Prostate gland (tissue), 2 donors: ENCODE measurements at regions not wholly inside any gene's neighbourhood (a gene's known extent, or its start where the extent isn't known, plus 50 kb on each side); places are given as distances from the start of the nearest gene placed in this dataset.
"Not testable (repeated sequence)": the region's sequence is repeated elsewhere in the genome, so short reads cannot be mapped to it uniquely, and the experiment has no call there.

ENCODE experiments used
- DNase-seq: peaks from one replicate; pipeline ENCODE4 v3.0.0-alpha.2; 2019; ENCODE audit warnings: low spot score
- H3K27ac ChIP-seq, 2 donors: fragments of 200-600 bp; sonication (generic); 2 replicates each; pipeline ENCODE4 v1.5.1; 2017 to 2019
- H3K27me3 ChIP-seq: fragments of 200-600 bp; sonication (generic); replicated peaks from 2 replicates; pipeline ENCODE4 v1.5.1; 2019; ENCODE audit not compliant: insufficient read depth
- H3K36me3 ChIP-seq, 2 donors: fragments of 200-600 bp; sonication (generic); 1 replicate in 1 of 2; 2 replicates in 1 of 2; pipeline versions ENCODE4 v1.5.1 to v1.8.1; 2017 to 2019
- H3K4me1 ChIP-seq: fragments of 200-600 bp; sonication (generic); replicated peaks from 2 replicates; pipeline ENCODE4 v1.5.1; 2019
- H3K4me3 ChIP-seq, 2 donors: fragments of 200-600 bp; sonication (generic); 2 replicates each; pipeline ENCODE4 v1.5.1; 2017 to 2019
- H3K9me3 ChIP-seq: fragments of 200-600 bp; sonication (generic); 2 replicates; pipeline ENCODE4 v1.5.1; 2017
- CTCF ChIP-seq, 4 experiments: fragments of 200-600 bp in 2 of 4; fragments of 450-650 bp in 2 of 4; sonication (generic) in 2 of 4; IDR thresholded peaks; 1 replicate in 3 of 4; 2 replicates in 1 of 4; pipeline ENCODE4 v1.5.1; 2016 to 2019; ENCODE audit warnings: antibody characterized with exemption in 4 of 4, mild to moderate bottlenecking in 2 of 4, moderate library complexity in 2 of 4
- POLR2A ChIP-seq: fragments of 450-650 bp; IDR thresholded peaks from one replicate; pipeline ENCODE4 v1.6.1; 2016; ENCODE audit warnings: antibody characterized with exemption, mild to moderate bottlenecking
- POLR2AphosphoS5 ChIP-seq: sonication (generic); formaldehyde crosslinking; IDR thresholded peaks from one replicate; pipeline ENCODE4 v1.6.1; 2017; ENCODE audit warnings: antibody characterized with exemption
- WGBS: methylation state at CpG from one replicate; pipeline ENCODE4 v1.1.5; 2018; 5-methylcytosine and 5-hydroxymethylcytosine counted together
- intact Hi-C: fragments of 100-400 bp; cut with DNase I; formaldehyde crosslinking; loops from one replicate; pipeline ENCODE4 v1.14.2; 2022

GRCh38 chr14:106166232-106166631 lies 639.8 kb downstream of the TMEM121 start:
- Histone ChIP-seq H3K27ac (no peak overlapping the region), H3K36me3 (no peaks in the 10 kb centered on the region), H3K4me1 (no peaks in the 10 kb centered on the region), H3K9me3 (no peaks in the 10 kb centered on the region), H3K4me3 (no peak overlapping the region), H3K27me3 (no peaks in the 10 kb centered on the region)
- WGBS = 70% methylated on average over 3 of the region's 3 CpGs
- DNase-seq = no peak
- intact Hi-C loops = no loop called here
- TF ChIP-seq CTCF (IDR thresholded peaks at IDR 0.05) (no peak), POLR2A (no peak), POLR2AphosphoS5 (no peak)

GRCh38 chr14:106166650-106167204 lies 640.3 kb downstream of the TMEM121 start:
- H3K27me3 ChIP-seq = no peaks in the 10 kb centered on the region
- no peak for DNase-seq
- TF ChIP-seq CTCF (IDR thresholded peaks at IDR 0.05) (no peak), POLR2A (no peak), POLR2AphosphoS5 (no peak)
- 56% methylated on average over 10 of the region's 10 CpGs for WGBS
- no peak overlapping the region for H3K4me3 ChIP-seq
- H3K4me1 ChIP-seq = no peaks in the 10 kb centered on the region
- H3K27ac ChIP-seq = no peak overlapping the region
- intact Hi-C loops = no loop called here
- H3K9me3 ChIP-seq = no peaks in the 10 kb centered on the region
- H3K36me3 ChIP-seq = no peaks in the 10 kb centered on the region

GRCh38 chr14:106170163-106170658 lies 643.8 kb downstream of the TMEM121 start:
- DNase-seq, H3K9me3 ChIP-seq, H3K27ac ChIP-seq, H3K4me1 ChIP-seq, H3K4me3 ChIP-seq, H3K27me3 ChIP-seq, H3K36me3 ChIP-seq, intact Hi-C loops: not testable (repeated sequence)
- WGBS = 63% methylated on average over 12 of the region's 13 CpGs
- TF ChIP-seq CTCF (IDR thresholded peaks at IDR 0.05) = peak in 1 of 4 experiments; percentile 13

- WGBS = 54% methylated on average over 7 of the region's 7 CpGs
Observed at GRCh38 chr14:106174206-106174605, 647.8 kb downstream of the TMEM121 start.

GRCh38 chr14:106177266-106178246 lies 651.2 kb downstream of the TMEM121 start:
- H3K27ac ChIP-seq = not testable (repeated sequence)
- 32% methylated on average over 7 of the region's 7 CpGs for WGBS

More at GRCh38 chr14:106174206-106174605, 647.8 kb downstream of the TMEM121 start:
- H3K4me1 ChIP-seq = no peaks in the 10 kb centered on the region
- no peak overlapping the region for H3K27ac ChIP-seq
- DNase-seq = no peak
- TF ChIP-seq CTCF (IDR thresholded peaks at IDR 0.05) (no peak), POLR2A (no peak), POLR2AphosphoS5 (no peak)
- intact Hi-C loops = no loop called here
- no peak overlapping the region for H3K4me3 ChIP-seq
- H3K27me3 ChIP-seq = no peaks in the 10 kb centered on the region
- no peaks in the 10 kb centered on the region for H3K9me3 ChIP-seq
- no peaks in the 10 kb centered on the region for H3K36me3 ChIP-seq

More at GRCh38 chr14:106177266-106178246, 651.2 kb downstream of the TMEM121 start:
- H3K4me3 ChIP-seq, DNase-seq, intact Hi-C loops, H3K36me3 ChIP-seq, H3K27me3 ChIP-seq, H3K4me1 ChIP-seq, H3K9me3 ChIP-seq: not testable (repeated sequence)
